Fibroblast of peridontal ligament (primary cell): ENCODE measurements at regions not wholly inside any gene's neighbourhood (a gene's known extent, or its start where the extent isn't known, plus 50 kb on each side); places are given as distances from the start of the nearest gene placed in this dataset.

ENCODE experiments used
- DNase-seq: peaks from one replicate; pipeline ENCODE4 v3.0.0-alpha.2; 2010; ENCODE audit errors: extremely low read depth

DNA sequence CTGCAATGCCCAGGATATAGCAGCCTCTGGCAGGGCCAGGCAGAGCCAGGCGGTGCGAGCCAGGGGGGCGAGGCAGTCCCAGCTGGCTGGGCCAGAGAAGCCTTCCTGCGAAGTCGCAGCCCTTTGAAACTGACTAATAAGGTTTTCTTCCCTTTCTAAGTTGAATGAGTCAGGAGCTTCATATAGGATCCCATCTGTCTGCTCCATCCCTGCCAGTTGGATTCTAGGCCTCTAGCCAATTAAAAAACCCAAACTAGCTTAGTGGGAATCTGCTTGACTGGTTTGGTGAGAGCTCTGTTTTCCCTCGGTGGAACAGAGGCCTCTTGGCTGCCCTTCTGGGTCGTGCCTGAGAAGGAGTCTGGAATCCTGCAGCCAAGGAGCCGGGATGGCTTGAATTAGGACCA lies 70.1 kb upstream of the RAPGEF1 start:
- peak; percentile 71 for DNase-seq

DNA sequence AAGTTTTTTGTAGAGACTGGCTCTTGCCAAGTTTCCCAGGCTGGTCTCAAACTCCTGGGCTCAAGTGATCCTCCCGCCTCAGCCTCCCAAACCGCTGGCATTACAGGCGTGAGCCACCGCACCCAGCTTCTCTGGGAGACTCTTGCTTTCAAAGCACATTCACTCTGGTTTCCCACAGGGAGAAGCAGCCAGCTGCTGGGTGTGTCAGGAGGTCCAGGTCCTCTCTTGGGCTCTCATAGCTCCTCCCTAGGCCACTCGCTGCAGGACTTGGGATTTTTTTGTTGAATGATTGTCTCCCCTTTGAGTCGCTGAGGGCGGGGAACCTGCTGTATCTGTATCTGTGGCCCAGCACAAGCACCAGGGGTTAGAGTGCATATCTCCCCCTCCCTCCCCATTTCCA lies 68.4 kb upstream of the RAPGEF1 start:
- DNase-seq: no peak

DNA sequence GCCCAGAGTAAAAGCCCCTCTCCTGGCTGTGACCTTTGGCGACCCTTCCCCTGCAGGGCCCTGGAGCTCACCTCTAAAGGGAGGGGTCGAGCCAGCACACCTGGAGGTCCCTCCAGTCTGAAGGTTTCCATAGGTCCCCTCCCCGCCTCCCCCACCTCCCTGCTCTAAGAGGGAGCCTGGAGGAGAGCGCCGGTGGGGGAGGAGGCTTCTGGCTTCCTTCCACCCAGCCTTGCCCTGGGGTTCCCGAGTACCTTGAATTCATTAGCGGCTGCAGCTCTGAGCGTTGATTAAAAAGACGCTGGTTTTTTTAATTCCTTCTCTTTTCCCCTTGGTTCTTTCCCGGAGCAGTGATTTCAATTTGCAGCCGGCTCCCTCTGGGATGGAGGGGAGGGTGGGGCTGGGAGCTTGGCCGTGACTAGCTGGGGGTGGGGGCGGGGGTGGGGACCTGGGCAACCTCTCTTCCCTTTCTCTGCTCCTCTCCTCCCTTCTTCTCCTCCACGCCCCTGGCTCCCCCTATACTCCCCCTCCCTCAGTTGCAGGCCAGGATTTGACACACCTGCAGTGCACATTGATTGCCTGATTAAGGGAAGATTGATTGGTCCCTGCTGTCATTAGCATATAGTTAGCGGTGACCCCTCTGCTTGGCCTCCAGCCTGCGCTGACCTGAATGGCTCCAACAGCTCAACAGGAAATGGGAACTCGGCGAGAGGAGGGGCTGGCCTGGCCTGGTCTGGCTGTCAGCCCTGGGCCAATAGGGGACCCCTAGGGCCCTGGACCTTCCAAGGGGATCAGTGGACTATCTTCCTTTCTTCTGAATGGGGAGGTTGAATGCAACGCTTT lies 67.5 kb upstream of the RAPGEF1 start:
- no peak for DNase-seq

DNA sequence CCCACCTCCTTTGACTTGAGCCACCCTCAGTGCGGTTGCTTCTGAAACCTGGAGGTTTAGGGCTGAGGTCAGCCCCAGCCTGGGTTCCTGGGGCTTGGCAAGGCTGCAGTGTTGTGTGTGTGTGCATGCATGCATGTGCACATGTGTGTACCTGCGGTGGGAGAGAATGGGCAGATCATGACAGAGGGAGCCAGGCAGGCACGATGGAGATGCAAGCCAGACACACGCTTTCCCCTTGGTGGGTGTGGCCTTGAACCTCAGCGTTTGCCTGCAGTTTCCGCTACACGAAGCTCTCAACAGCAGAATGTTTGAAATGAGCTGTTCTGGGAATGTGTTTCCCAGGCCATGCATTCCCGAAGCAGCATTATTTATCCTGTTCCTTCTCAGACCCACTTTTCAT lies 65.9 kb upstream of the RAPGEF1 start:
- no peak for DNase-seq

DNA sequence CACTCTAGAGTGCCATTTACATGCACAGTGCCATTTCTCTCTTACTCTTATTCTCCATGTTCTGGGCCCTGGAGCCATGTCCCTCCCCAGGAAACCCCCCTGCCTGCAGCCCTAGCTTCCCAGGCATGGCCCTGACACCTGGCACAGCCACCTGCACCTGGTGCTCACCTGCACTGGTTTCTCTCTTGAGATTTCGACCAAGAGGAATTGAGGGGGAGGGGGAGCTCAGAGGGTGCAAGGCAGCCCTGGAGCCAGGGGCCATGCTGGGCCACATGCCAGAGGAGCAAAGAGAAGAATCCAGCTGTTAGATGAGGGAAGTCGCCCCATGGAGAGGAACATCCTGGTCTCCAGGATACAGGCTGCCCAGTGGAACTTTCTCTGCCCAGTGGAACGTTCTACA lies 65.0 kb upstream of the RAPGEF1 start:
- DNase-seq: no peak

DNA sequence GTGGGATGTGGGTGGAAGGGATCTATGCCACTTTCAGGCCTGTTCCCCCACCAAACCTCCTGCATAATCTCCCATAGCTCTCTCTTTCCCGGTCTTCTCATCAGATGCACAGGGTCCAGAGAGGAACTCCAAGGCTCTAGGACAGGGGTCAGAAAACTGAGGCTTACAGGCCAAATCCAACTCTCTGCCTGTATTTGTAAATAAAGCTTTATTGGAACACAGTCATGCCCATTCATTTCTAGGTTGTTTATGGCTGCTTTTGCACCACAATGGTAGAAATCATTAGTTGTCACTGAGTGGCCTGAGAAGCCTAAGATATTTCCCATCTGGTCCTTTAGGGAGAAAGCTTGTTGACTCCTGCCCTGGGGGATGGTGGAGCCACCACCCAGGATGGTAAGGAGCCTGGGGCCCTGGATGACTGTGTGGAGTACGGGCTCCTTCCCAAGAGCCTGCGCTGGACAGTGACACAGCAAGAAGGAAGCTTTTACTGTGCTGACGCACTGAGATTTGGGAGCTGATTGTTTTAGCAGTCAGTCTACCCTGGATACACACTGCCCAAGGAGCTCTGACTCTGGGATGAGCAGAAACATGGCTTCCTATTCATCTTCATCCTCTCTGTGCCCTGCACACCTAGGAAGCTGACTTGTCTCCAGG lies 64.0 kb upstream of the RAPGEF1 start:
- DNase-seq: no peak

GRCh38 chr9:131801810-131802209 lies 61.9 kb upstream of the RAPGEF1 start:
- DNase-seq: no peak

DNA sequence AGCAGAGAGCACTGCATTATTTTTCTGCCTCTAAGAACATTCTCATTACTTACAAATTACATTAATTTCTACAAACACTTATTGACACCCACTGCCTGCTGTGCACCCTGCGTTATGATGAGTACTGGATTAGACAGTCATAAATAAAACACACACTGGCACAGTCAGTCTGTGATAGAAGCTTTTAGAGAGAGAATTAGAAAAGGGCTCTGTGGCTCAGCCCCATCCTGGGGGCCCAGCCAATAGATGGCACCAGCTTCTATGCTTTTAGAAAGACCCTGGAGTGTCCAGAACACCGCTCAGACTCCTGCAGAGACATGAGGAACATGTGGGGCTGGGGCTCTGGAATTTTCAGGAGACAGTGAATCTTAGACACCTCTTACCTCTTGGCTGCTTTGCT lies 61.0 kb upstream of the RAPGEF1 start:
- DNase-seq: no peak

DNA sequence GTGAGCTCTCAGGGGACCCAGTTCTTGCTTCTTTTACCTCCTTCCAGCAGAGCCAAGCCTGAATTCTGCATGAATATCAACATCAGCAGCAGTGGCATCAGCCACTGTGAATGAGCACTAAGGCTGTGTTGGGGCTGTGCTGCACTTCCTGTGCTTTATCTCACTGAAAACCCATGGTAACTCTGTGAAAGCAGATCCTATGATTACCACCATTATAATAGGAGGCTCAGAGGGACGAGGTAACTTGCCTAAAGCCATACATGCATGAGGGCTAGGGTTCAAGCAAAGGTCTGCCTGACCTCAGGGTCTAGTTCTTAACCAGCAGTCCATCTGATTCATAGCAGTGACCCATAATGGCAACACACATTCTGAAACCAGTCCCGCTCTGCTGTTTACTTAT lies 60.5 kb upstream of the RAPGEF1 start:
- no peak for DNase-seq

DNA sequence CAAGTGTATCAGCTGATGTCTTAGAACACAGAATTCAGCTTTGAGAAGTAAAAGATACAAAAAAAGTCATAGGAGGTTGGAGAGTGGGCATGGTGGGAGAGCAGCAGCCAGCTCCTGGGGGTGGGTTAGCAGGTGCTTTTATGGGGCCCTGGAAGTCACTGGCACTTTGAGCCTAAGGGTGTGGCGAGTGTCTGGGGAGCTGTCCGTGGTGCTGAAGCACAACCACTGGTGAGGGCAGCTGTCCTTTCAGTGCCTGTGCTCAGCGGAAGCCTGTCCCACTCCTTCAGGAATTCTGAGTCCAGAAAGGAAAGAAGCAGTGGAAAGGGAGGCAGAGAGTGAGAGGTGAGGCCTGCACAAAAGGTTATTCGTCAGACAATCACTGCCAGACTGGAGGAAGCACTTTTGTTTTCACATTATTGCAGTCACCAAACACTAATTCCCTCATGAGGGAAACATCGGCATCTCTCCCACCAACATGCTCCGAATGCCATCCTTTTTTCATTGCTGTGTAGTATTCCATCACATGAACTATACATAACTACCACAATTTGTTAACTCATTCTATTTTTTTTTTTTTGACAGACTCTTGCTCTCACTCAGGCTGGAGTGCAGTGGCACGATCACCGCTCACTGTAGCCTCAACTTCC lies 59.4 kb upstream of the RAPGEF1 start:
- DNase-seq: peak; percentile 29

- no peak for DNase-seq
Measured at GRCh38 chr9:131798246-131798645, 58.4 kb upstream of the RAPGEF1 start.

DNA sequence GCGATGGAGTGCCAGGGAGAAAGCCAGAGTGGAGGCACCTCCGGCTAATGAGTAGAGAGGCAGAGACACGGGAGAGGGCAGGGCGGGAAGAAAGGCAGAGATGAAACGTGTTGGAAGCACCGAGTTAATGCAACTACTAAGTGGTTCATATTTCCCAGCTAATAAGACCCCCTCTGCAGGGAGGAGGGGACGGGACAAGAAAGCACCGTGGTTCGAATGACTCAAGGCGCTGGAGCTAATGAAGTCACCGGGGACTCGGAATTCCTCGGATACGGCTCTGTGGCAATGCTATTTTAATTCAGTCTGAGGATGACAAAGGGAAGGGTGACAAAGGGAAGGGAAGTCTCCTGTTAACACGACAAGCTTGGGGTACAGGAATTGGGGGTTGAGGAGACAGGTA lies 54.5 kb upstream of the RAPGEF1 start:
- no peak for DNase-seq

GRCh38 chr9:131791542-131792254 lies 51.8 kb upstream of the RAPGEF1 start:
- DNase-seq: no peak
